Endodermal cell (in vitro differentiated cells): ENCODE measurements at regions not wholly inside any gene's neighbourhood (a gene's known extent, or its start where the extent isn't known, plus 50 kb on each side); places are given as distances from the start of the nearest gene placed in this dataset.

Experiments used
- DNase-seq: peaks from one replicate; pipeline ENCODE4 v3.0.0-alpha.2; 2017
- H3K27ac ChIP-seq: 2 replicates; pipeline ENCODE4 v1.5.1; 2013; ENCODE audit warnings: mild to moderate bottlenecking, low read depth, low read length, moderate library complexity
- H3K27me3 ChIP-seq: 2 replicates; pipeline ENCODE4 v1.6.1; 2013; ENCODE audit warnings: mild to moderate bottlenecking, low read length, moderate library complexity; ENCODE audit not compliant: insufficient read depth, control insufficient read depth, poor library complexity, severe bottlenecking
- H3K36me3 ChIP-seq: 2 replicates; pipeline ENCODE4 v1.7.0; 2013; ENCODE audit warnings: mild to moderate bottlenecking, low read length, moderate library complexity; ENCODE audit not compliant: control insufficient read depth, insufficient read depth
- H3K4me1 ChIP-seq: one replicate; pipeline ENCODE4 v1.7.0; 2013; ENCODE audit warnings: low read length; ENCODE audit not compliant: control insufficient read depth, insufficient read depth
- H3K4me3 ChIP-seq: 2 replicates; pipeline ENCODE4 v1.5.1; 2013; ENCODE audit warnings: mild to moderate bottlenecking, low read length, moderate library complexity
- H3K9ac ChIP-seq: 2 replicates; pipeline ENCODE4 v1.6.1; 2013; ENCODE audit warnings: mild to moderate bottlenecking, low read length, moderate library complexity; ENCODE audit not compliant: poor library complexity, severe bottlenecking; ENCODE audit errors: extremely low read depth
- H3K9me3 ChIP-seq: 2 replicates; pipeline ENCODE4 v1.6.1; 2013; ENCODE audit warnings: mild to moderate bottlenecking, low read length, moderate library complexity; ENCODE audit not compliant: control insufficient read depth
- H3K27ac Mint-ChIP-seq: 2 replicates; pipeline ENCODE4 v1.8.0; 2020; ENCODE audit warnings: mixed read lengths
- H3K27me3 Mint-ChIP-seq: 2 replicates; pipeline ENCODE4 v1.8.0; 2021; ENCODE audit warnings: mild to moderate bottlenecking, mixed read lengths; ENCODE audit not compliant: insufficient read depth
- H3K36me3 Mint-ChIP-seq: 2 replicates; pipeline ENCODE4 v1.8.0; 2020; ENCODE audit warnings: low read depth, mixed read lengths
- H3K4me1 Mint-ChIP-seq: 2 replicates; pipeline ENCODE4 v1.8.0; 2020; ENCODE audit warnings: mixed read lengths
- H3K4me3 Mint-ChIP-seq: 2 replicates; pipeline ENCODE4 v1.8.0; 2020; ENCODE audit warnings: mild to moderate bottlenecking, moderate library complexity, mixed read lengths
- H3K9me3 Mint-ChIP-seq: 2 replicates; pipeline ENCODE4 v1.8.0; 2020; ENCODE audit warnings: mild to moderate bottlenecking, mixed read lengths
- WGBS, 2 experiments: methylation state at CpG; one replicate each; pipeline versions ENCODE4 v1.1.5 to v1.1.7; 2013; ENCODE audit warnings: missing lambda C conversion rate in 2 of 2, mixed read lengths in 1 of 2; ENCODE audit not compliant: insufficient coverage in 1 of 2, insufficient read length in 1 of 2; 5-methylcytosine and 5-hydroxymethylcytosine counted together
- TF ChIP-seq, protein P1 (sequence below): fragments of 200-600 bp; sonication (generic); conservative IDR thresholded peaks from 2 replicates; pipeline ENCODE4 v1.5.0; 2021; ENCODE audit warnings: antibody characterized with exemption, mild to moderate bottlenecking

DNA sequence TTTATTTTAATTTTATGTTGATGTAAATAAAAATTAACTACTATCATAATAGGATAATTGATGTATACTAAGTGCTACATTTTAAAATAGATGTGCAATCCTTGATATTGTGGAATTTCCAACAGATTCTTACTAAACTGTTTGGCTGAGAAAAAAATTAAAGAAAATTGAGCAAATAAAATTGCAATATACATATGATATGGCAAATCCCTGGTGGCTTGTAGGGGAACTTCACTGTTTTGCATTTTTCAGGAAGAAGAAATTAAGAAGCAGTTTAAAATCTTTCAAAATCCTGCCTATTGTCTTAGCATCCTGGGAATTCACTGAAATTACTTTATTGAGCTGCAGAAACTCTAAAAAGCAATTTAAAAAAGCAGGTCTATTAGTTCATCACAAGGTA lies 191.4 kb upstream of the ADGRB3 start:
- no peaks in the 10 kb centered on the region for H3K36me3 ChIP-seq
- Mint-ChIP-seq H3K4me1 (peaks cover 8% of the 10 kb centered on the region), H3K4me3 (no peak overlapping the region), H3K27ac (no peak overlapping the region), H3K36me3 (no peaks in the 10 kb centered on the region), H3K27me3 (no peaks in the 10 kb centered on the region), H3K9me3 (no peaks in the 10 kb centered on the region)
- no peaks in the 10 kb centered on the region for H3K9me3 ChIP-seq
- H3K4me3 ChIP-seq = no peak overlapping the region
- H3K4me1 ChIP-seq = no peaks in the 10 kb centered on the region
- TF ChIP-seq, protein P1, sequence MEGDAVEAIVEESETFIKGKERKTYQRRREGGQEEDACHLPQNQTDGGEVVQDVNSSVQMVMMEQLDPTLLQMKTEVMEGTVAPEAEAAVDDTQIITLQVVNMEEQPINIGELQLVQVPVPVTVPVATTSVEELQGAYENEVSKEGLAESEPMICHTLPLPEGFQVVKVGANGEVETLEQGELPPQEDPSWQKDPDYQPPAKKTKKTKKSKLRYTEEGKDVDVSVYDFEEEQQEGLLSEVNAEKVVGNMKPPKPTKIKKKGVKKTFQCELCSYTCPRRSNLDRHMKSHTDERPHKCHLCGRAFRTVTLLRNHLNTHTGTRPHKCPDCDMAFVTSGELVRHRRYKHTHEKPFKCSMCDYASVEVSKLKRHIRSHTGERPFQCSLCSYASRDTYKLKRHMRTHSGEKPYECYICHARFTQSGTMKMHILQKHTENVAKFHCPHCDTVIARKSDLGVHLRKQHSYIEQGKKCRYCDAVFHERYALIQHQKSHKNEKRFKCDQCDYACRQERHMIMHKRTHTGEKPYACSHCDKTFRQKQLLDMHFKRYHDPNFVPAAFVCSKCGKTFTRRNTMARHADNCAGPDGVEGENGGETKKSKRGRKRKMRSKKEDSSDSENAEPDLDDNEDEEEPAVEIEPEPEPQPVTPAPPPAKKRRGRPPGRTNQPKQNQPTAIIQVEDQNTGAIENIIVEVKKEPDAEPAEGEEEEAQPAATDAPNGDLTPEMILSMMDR = peak; percentile 68
- no peak for DNase-seq
- H3K27me3 ChIP-seq = no peaks in the 10 kb centered on the region
- H3K9ac ChIP-seq = no peak overlapping the region
- no peak overlapping the region for H3K27ac ChIP-seq

DNA sequence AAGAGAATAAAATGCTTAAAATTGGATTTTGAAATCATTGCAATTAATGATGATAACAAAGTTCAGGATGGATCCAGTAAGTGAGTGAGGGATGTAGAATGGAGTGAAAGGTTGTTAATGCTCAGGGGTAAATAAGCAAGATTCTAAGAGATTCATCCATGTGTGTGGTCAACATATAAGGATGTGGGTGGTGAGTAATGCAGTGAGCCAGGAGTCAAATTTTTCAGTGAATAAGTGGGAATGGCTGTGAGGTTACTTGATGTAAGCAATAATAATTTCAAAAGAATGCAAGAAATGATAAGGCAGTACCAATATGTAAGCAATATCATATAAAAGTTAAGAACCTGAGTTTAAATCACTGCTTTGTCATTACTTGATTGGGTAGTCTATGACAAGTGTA lies 207.5 kb upstream of the ADGRB3 start:
- Histone ChIP-seq H3K27ac (no peak overlapping the region), H3K4me3 (no peak overlapping the region), H3K4me1 (no peaks in the 10 kb centered on the region), H3K9ac (no peak overlapping the region), H3K9me3 (no peaks in the 10 kb centered on the region), H3K36me3 (no peaks in the 10 kb centered on the region), H3K27me3 (no peaks in the 10 kb centered on the region)
- Mint-ChIP-seq H3K27ac (no peak overlapping the region), H3K9me3 (no peaks in the 10 kb centered on the region), H3K36me3 (no peaks in the 10 kb centered on the region), H3K27me3 (no peaks in the 10 kb centered on the region), H3K4me3 (no peak overlapping the region), H3K4me1 (no peaks in the 10 kb centered on the region)
- TF ChIP-seq, protein P1 = no peak
- DNase-seq = no peak

DNA sequence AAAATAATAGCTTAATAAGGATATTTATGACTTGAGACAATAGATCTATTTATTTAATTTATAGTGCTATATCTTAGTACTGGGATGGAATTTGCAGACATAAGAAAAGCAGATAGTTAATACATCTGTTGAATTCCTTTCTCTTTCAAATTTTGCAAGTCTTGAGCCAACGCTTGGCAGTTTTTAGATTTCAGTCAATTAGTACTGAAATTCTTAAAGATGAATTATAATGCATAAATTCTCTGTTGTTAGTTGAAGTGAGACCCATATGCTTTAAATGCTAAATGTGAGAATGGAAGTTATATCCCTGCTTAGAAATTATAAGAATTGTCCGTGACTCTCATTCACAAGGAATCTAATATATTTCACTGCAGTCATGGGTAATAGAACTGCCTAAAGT lies 225.1 kb upstream of the ADGRB3 start:
- Histone ChIP-seq H3K4me1 (no peaks in the 10 kb centered on the region), H3K36me3 (no peaks in the 10 kb centered on the region), H3K9me3 (no peaks in the 10 kb centered on the region), H3K9ac (no peak overlapping the region), H3K4me3 (no peak overlapping the region), H3K27me3 (no peaks in the 10 kb centered on the region), H3K27ac (no peak overlapping the region)
- TF ChIP-seq, protein P1 = no peak
- Mint-ChIP-seq H3K27me3 (no peaks in the 10 kb centered on the region), H3K4me3 (no peak overlapping the region), H3K27ac (no peak overlapping the region), H3K4me1 (peaks cover 3% of the 10 kb centered on the region), H3K9me3 (no peaks in the 10 kb centered on the region), H3K36me3 (no peaks in the 10 kb centered on the region)
- DNase-seq = no peak
- whole genome bisulfite sequencing, 2 experiments = 83 to 90% methylated on average over 1 to 2 of the region's 2 CpGs
